ENCODE measurements at regions not wholly inside any gene's neighbourhood (a gene's known extent, or its start where the extent isn't known, plus 50 kb on each side); places are given as distances from the start of the nearest gene placed in this dataset.

- TF ChIP-seq, protein P1, sequence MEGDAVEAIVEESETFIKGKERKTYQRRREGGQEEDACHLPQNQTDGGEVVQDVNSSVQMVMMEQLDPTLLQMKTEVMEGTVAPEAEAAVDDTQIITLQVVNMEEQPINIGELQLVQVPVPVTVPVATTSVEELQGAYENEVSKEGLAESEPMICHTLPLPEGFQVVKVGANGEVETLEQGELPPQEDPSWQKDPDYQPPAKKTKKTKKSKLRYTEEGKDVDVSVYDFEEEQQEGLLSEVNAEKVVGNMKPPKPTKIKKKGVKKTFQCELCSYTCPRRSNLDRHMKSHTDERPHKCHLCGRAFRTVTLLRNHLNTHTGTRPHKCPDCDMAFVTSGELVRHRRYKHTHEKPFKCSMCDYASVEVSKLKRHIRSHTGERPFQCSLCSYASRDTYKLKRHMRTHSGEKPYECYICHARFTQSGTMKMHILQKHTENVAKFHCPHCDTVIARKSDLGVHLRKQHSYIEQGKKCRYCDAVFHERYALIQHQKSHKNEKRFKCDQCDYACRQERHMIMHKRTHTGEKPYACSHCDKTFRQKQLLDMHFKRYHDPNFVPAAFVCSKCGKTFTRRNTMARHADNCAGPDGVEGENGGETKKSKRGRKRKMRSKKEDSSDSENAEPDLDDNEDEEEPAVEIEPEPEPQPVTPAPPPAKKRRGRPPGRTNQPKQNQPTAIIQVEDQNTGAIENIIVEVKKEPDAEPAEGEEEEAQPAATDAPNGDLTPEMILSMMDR (IDR thresholded peaks at IDR 0.05): no peak
Measured at GRCh38 chr9:1514776-1515363, 464.7 kb downstream of the DMRT2 start.

DNA sequence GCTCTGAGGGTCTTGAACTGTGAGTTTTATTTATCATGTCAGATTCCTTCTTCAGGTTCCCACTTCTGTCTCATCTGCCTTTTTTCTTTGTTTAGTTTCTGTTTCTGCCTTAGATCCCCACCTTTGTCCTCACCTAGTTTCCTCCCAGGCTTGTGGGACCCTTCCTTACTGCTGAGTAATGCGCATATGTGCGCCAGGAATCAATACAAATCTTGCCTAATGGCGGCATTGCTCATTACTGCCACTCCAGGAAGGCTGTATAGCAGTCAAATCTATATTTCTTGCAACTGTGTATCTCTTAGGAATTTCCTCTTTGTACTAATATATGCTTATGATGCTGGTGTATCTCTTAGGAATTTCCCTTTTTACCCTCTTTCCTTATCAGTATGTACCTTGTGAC lies 465.4 kb downstream of the DMRT2 start:
- ATAC-seq (no peak), DNase-seq (no peak)
- intact Hi-C loops (cut with DNase I): no loop called here
- Histone ChIP-seq H3K4me3 (no peak overlapping the region), H3K36me3 (ENCODE audit: insufficient read depth in 1 of 2, low read depth in 1 of 2) (no peaks in the 10 kb centered on the region), H3K27ac (no peak overlapping the region), H3K27me3 (ENCODE audit: insufficient read depth in 3 of 3, low read length in 2 of 3) (no peaks in the 10 kb centered on the region), H3K4me1 (no peaks in the 10 kb centered on the region), H3K9me3 (no peaks in the 10 kb centered on the region)
- TF ChIP-seq, protein P1 (IDR thresholded peaks at IDR 0.05): no peak
- WGBS, 3 donors: 93 to 98% (median 97%) methylated on average over 3 of the region's 3 CpGs

More at GRCh38 chr9:1514776-1515363, 464.7 kb downstream of the DMRT2 start:
- WGBS, 3 donors: 82 to 88% (median 86%) methylated on average over 2 of the region's 2 CpGs
- ATAC-seq: no peak
- H3K9me3 ChIP-seq: no peaks in the 10 kb centered on the region
- H3K4me1 ChIP-seq: no peaks in the 10 kb centered on the region
- H3K36me3 ChIP-seq (ENCODE audit: insufficient read depth in 1 of 2, low read depth in 1 of 2): no peaks in the 10 kb centered on the region
- intact Hi-C loops (cut with DNase I): no loop called here
- no peaks in the 10 kb centered on the region for H3K27me3 ChIP-seq (ENCODE audit: insufficient read depth in 3 of 3, low read length in 2 of 3)
- no peak for DNase-seq
- H3K4me3 ChIP-seq: no peak overlapping the region
- H3K27ac ChIP-seq: no peak overlapping the region

DNA sequence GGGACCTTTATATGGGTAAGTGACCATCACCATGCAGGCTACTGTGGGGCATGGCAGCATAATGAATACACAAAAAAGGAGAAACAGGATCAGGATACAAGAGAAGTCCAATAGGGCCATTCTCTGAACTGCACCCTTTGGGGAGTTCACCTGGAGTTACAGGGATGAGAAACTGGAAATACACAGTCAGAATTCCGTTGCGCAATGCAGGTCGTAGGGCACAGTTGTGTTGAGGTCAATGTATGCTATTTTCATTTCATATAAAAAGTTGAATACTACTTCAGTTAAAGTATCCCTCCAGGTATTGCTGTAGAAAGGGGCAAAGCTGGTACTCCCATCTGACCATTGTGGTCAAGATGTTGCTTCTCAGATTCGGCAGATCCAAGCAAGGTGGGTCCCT lies 471.4 kb downstream of the DMRT2 start:
- no peaks in the 10 kb centered on the region for H3K36me3 ChIP-seq (ENCODE audit: insufficient read depth in 1 of 2, low read depth in 1 of 2)
- no peaks in the 10 kb centered on the region for H3K4me1 ChIP-seq
- H3K27me3 ChIP-seq (ENCODE audit: insufficient read depth in 3 of 3, low read length in 2 of 3): no peaks in the 10 kb centered on the region
- no peak for ATAC-seq
- no peaks in the 10 kb centered on the region for H3K9me3 ChIP-seq
- TF ChIP-seq, protein P1 (IDR thresholded peaks at IDR 0.05): no peak
- WGBS, 3 donors: 86 to 92% (median 91%) methylated on average over 4 of the region's 4 CpGs
- H3K27ac ChIP-seq: no peak overlapping the region
- DNase-seq: no peak
- intact Hi-C loops (cut with DNase I): no loop called here
- H3K4me3 ChIP-seq: no peak overlapping the region

DNA sequence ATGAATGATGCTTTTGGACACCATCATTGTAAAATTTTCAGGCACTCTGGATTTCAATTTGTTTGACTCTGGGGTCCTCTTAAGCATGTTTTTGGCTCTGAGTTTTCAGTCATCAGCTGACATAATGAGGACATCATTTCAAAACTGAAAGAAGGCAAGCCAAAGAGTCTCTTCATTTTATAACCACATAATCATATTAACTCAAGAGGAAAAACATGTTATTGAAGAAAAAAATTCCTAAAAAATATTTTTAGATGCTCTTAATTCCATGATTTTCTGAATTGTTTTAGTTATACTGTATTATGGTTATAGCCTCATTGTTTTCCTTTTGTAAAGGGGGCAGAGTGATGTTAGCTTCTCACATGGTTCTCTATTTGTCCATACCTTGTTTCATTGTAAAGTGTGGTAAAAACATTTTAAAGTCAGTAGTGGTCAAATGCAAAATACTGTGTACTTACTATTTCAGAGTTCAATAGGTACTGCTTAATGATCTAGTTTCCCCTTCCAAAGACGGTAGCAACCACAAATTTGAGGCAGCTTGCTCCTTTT lies 472.1 kb downstream of the DMRT2 start:
- intact Hi-C loops (cut with DNase I): no loop called here
- Histone ChIP-seq H3K4me1 (no peaks in the 10 kb centered on the region), H3K36me3 (ENCODE audit: insufficient read depth in 1 of 2, low read depth in 1 of 2) (no peaks in the 10 kb centered on the region), H3K9me3 (no peaks in the 10 kb centered on the region), H3K27me3 (ENCODE audit: insufficient read depth in 3 of 3, low read length in 2 of 3) (no peaks in the 10 kb centered on the region), H3K27ac (no peak overlapping the region), H3K4me3 (no peak overlapping the region)
- DNase-seq (no peak), ATAC-seq (no peak)
- WGBS, 3 donors: 39 to 52% (median 41%) methylated on average over 1 of the region's 1 CpG
- TF ChIP-seq, protein P1 (IDR thresholded peaks at IDR 0.05): no peak

DNA sequence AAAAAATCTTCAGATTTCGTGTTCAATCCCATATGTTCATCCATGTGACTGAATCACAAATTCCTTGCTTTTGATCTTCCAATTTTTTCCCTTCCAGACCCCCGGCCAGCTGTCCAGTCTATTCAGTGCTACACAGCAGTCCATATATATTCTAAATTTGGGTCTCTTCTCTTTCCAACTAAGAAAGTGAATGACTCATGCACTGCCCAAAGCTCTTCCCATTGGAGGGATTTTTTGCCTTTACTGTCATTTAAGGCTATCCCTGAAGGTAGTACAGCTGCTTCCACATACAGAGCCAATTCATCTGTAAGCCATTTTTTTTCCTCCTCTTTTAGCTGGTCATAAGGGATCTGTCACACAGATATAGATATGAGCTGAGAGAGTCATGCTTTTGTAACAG lies 478.3 kb downstream of the DMRT2 start:
- H3K4me1 ChIP-seq: no peaks in the 10 kb centered on the region
- no peak overlapping the region for H3K27ac ChIP-seq
- H3K9me3 ChIP-seq: no peaks in the 10 kb centered on the region
- TF ChIP-seq, protein P1 (IDR thresholded peaks at IDR 0.05): no peak
- WGBS, 3 donors: 43 to 86% (median 75%) methylated on average over 2 of the region's 2 CpGs
- intact Hi-C loops (cut with DNase I): no loop called here
- H3K36me3 ChIP-seq (ENCODE audit: insufficient read depth in 1 of 2, low read depth in 1 of 2): no peaks in the 10 kb centered on the region
- no peak for DNase-seq
- ATAC-seq: no peak
- no peak overlapping the region for H3K4me3 ChIP-seq
- H3K27me3 ChIP-seq (ENCODE audit: insufficient read depth in 3 of 3, low read length in 2 of 3): no peaks in the 10 kb centered on the region
